K562 (cell line): ENCODE measurements at regions not wholly inside any gene's neighbourhood (a gene's known extent, or its start where the extent isn't known, plus 50 kb on each side); places are given as distances from the start of the nearest gene placed in this dataset.

Experiments used
- ATAC-seq: fragments of 200-7000 bp; cut with Tn5 transposase; 3 replicates; pipeline ENCODE4 v1.9.1; 2020; ENCODE audit warnings: moderate library complexity
- BruUV-seq: library from RNA; stranded (reverse); fragments of 400-500 nt; replicated peaks from 2 replicates; lab custom pipeline; 2021; lab: Mats Ljungman, UMichigan
- CTCF ChIA-PET: fragments of 300-600 bp; formaldehyde crosslinking; extraction: SDS; loops from one replicate; lab custom pipeline; 2021; ENCODE audit warnings: low intra/inter-chr PET ratio; lab: Yijun Ruan, JAX
- POLR2A ChIA-PET: fragments of 300-600, 350-650 bp; sonication (Branson Sonifier 250); formaldehyde crosslinking; extraction: SDS; loops from one replicate; lab custom pipeline; 2021; ENCODE audit warnings: antibody characterized with exemption, inconsistent platforms; lab: Yijun Ruan, JAX
- DNase-seq, 4 experiments: peaks; one replicate each; pipeline versions ENCODE4 v3.0.0 to v3.0.0-alpha.2; 2011 to 2018; ENCODE audit warnings: low spot score in 3 of 4, mixed read lengths in 3 of 4; ENCODE audit errors: extremely low read depth in 1 of 4
- FAIRE-seq: peaks from 2 replicates; lab custom pipeline; 2011; peaks lifted over from hg19 to GRCh38; lab: Jason Lieb, UNC
- H2AFZ ChIP-seq: 2 replicates; pipeline ENCODE4 v1.6.0; 2011; ENCODE audit warnings: low read depth, low read length, control low read depth, inconsistent platforms
- H3K27ac ChIP-seq: fragments of 200-600 bp; 3 replicates; pipeline ENCODE4 v1.8.0; 2011; ENCODE audit warnings: low read depth, mild to moderate bottlenecking, control low read depth, inconsistent platforms, low read length, moderate library complexity, mixed read lengths; ENCODE audit errors: extremely low read depth
- H3K27me3 ChIP-seq, 2 experiments: fragments of 300-600 bp in 1 of 2; 2 replicates in 1 of 2; 3 replicates in 1 of 2; pipeline versions ENCODE4 v1.6.0 to v1.8.0; 2011; ENCODE audit warnings: inconsistent platforms in 2 of 2, low read length in 2 of 2, mild to moderate bottlenecking in 1 of 2, mixed read lengths in 1 of 2, moderate library complexity in 1 of 2; ENCODE audit not compliant: control insufficient read depth in 2 of 2, insufficient read depth in 2 of 2
- H3K36me3 ChIP-seq: fragments of 300-600 bp; 3 replicates; pipeline ENCODE4 v1.8.0; 2011; ENCODE audit warnings: mild to moderate bottlenecking, low read length, inconsistent platforms; ENCODE audit not compliant: control insufficient read depth, insufficient read depth
- H3K4me1 ChIP-seq, 2 experiments: fragments of 200-600 bp in 1 of 2; replicated peaks in 1 of 2; 2 replicates in 1 of 2; 3 replicates in 1 of 2; pipeline versions ENCODE4 v1.5.1 to v1.8.0; 2011; ENCODE audit warnings: inconsistent platforms in 2 of 2, low read length in 2 of 2, mild to moderate bottlenecking in 1 of 2, mixed read lengths in 1 of 2, moderate library complexity in 1 of 2; ENCODE audit not compliant: control insufficient read depth in 2 of 2, insufficient read depth in 2 of 2
- H3K4me2 ChIP-seq: 2 replicates; pipeline ENCODE4 v1.6.1; 2011; ENCODE audit warnings: low read length, control low read depth, inconsistent platforms, mixed read lengths; ENCODE audit not compliant: insufficient read depth
- H3K4me3 ChIP-seq: fragments of 200-600 bp; sonication (generic), shearing (Covaris generic); 2 replicates; pipeline ENCODE4 v1.5.1; 2016; ENCODE audit warnings: control low read depth, inconsistent platforms
- H3K79me2 ChIP-seq: fragments of 200-600 bp; 3 replicates; pipeline ENCODE4 v1.8.0; 2011; ENCODE audit warnings: low read length, inconsistent platforms; ENCODE audit not compliant: control insufficient read depth, insufficient read depth
- H3K9ac ChIP-seq, 2 experiments: 2 replicates each; pipeline versions ENCODE4 v1.6.0 to v1.6.1; 2011; ENCODE audit warnings: low read depth in 2 of 2, low read length in 2 of 2, control low read depth in 1 of 2, inconsistent platforms in 1 of 2, mild to moderate bottlenecking in 1 of 2, mixed read lengths in 1 of 2; ENCODE audit not compliant: insufficient read depth in 1 of 2
- H3K9me1 ChIP-seq: one replicate; pipeline ENCODE4 v1.6.0; 2011; ENCODE audit warnings: inconsistent platforms, mild to moderate bottlenecking, low read length, moderate library complexity; ENCODE audit not compliant: control insufficient read depth, insufficient read depth
- H3K9me3 ChIP-seq: replicated peaks from 2 replicates; pipeline ENCODE4 v1.5.1; 2011; ENCODE audit warnings: low read depth, low read length, inconsistent platforms; ENCODE audit not compliant: control insufficient read depth, insufficient read depth
- H4K20me1 ChIP-seq: replicated peaks from 2 replicates; pipeline ENCODE4 v1.6.1; 2011; ENCODE audit warnings: low read length, inconsistent platforms, mixed read lengths; ENCODE audit not compliant: control insufficient read depth, insufficient read depth
- BACH1 ChIP-seq: fragments of 200-800 bp; sonication (Bioruptor generic); IDR thresholded peaks from 2 replicates; pipeline ENCODE4 v1.6.1; 2016; ENCODE audit warnings: missing genetic modification characterization, missing compliant biosample characterization
- BMI1 ChIP-seq: fragments of 150-350 bp; IDR thresholded peaks from 2 replicates; pipeline ENCODE4 v1.6.1; 2014; ENCODE audit warnings: low read length
- BRD4 ChIP-seq: fragments of 200-600 bp; sonication (generic); IDR thresholded peaks from 2 replicates; pipeline ENCODE4 v1.6.1; 2017; ENCODE audit warnings: inconsistent platforms
- FIP1L1 ChIP-seq: fragments of 200-400 bp; formaldehyde crosslinking; IDR thresholded peaks from 2 replicates; pipeline ENCODE4 v1.6.1; 2018; ENCODE audit warnings: mild to moderate bottlenecking, low read depth, low read length; ENCODE audit not compliant: poor library complexity, severe bottlenecking
- RNF2 ChIP-seq: sonication (generic); IDR thresholded peaks from 2 replicates; pipeline ENCODE4 v1.6.1; 2016
- SAFB ChIP-seq: fragments of 200-400 bp; formaldehyde crosslinking; IDR thresholded peaks from 2 replicates; pipeline ENCODE4 v1.6.1; 2017; ENCODE audit warnings: low read depth, low read length, borderline replicate concordance
- TBL1XR1 ChIP-seq, 2 experiments: IDR thresholded peaks; 2 replicates each; pipeline ENCODE4 v1.6.1; 2012; ENCODE audit warnings: improper control_type of control experiment in 2 of 2, low read length in 2 of 2, mild to moderate bottlenecking in 1 of 2
- WGBS: fragments of 100-300 bp; shearing (Covaris generic); methylation state at CpG from one replicate; pipeline ENCODE4 v1.1.6; 2016; ENCODE audit warnings: low coverage, mixed read lengths; ENCODE audit not compliant: insufficient coverage; ENCODE audit errors: missing lambda C conversion rate; 5-methylcytosine and 5-hydroxymethylcytosine counted together
- in situ Hi-C: fragments of 300-500 bp; cut with MboI; formaldehyde crosslinking; loops from 4 replicates; pipeline ENCODE4 v1.15.0; 2018; ENCODE audit warnings: inconsistent platforms, mixed read lengths
- intact Hi-C: fragments of 100-400 bp; cut with micrococcal nuclease; formaldehyde crosslinking; loops from 2 replicates; pipeline ENCODE4 v1.14.2; 2022
- TF ChIP-seq, protein P1 (sequence below): fragments of 450-650 bp; formaldehyde crosslinking; IDR thresholded peaks from 2 replicates; pipeline ENCODE4 v1.4.0; 2020; ENCODE audit warnings: mild to moderate bottlenecking, moderate library complexity
- TF ChIP-seq, protein P2 (sequence below): fragments of 450-650 bp; IDR thresholded peaks from 2 replicates; pipeline ENCODE4 v1.6.1; 2016
- TF ChIP-seq, protein P3 (sequence below): sonication (generic); formaldehyde crosslinking; IDR thresholded peaks from 2 replicates; pipeline ENCODE4 v1.8.0; 2023; ENCODE audit warnings: mild to moderate bottlenecking, missing genetic modification reagents
- TF ChIP-seq, protein P4 (sequence below): IDR thresholded peaks from 3 replicates; pipeline ENCODE4 v1.6.1; 2011; ENCODE audit warnings: borderline replicate concordance, mild to moderate bottlenecking, moderate library complexity; ENCODE audit not compliant: insufficient read length; ENCODE audit errors: extremely low read depth

DNA sequence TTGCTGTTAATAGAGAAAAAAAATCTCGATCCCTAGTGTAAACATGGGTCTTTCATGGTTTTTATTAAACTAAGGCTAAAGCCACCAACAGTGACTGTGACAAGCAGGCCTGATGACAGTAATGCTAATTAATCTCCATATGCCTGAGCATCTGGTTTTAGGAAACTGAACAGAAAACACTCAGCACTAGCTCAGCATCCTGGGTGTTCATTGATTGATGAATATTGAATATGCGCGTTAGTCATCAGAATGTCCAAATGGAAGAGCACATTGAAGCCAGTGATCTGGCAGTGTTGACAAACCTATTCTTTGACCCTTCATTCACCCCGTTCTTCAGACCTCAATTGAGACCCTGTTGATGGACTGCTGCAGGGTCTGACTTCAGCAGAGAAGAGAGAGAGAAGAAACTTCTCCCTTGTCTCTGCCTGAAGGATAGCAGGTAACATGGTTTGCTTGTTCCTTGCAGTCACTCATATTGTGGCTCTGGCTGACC is 283.8 kb downstream of the RDH14 start:
- H3K27ac ChIP-seq: no peak overlapping the region
- POLR2A ChIA-PET: no interaction called here
- FAIRE-seq: no peak
- TF ChIP-seq BACH1 (tag) (no peak), BMI1 (no peak), RNF2 (no peak), BRD4 (no peak), TBL1XR1 (IDR thresholded peaks at IDR 0.05; ENCODE audit: low read length in 2 of 2) (no peak), FIP1L1 (no peak), SAFB (no peak)
- TF ChIP-seq, protein P1, sequence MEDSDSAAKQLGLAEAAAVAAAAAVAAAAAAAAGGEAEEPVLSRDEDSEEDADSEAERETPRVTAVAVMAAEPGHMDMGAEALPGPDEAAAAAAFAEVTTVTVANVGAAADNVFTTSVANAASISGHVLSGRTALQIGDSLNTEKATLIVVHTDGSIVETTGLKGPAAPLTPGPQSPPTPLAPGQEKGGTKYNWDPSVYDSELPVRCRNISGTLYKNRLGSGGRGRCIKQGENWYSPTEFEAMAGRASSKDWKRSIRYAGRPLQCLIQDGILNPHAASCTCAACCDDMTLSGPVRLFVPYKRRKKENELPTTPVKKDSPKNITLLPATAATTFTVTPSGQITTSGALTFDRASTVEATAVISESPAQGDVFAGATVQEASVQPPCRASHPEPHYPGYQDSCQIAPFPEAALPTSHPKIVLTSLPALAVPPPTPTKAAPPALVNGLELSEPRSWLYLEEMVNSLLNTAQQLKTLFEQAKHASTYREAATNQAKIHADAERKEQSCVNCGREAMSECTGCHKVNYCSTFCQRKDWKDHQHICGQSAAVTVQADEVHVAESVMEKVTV (CRISPR knock-in tag): no peak
- TF ChIP-seq, protein P2, sequence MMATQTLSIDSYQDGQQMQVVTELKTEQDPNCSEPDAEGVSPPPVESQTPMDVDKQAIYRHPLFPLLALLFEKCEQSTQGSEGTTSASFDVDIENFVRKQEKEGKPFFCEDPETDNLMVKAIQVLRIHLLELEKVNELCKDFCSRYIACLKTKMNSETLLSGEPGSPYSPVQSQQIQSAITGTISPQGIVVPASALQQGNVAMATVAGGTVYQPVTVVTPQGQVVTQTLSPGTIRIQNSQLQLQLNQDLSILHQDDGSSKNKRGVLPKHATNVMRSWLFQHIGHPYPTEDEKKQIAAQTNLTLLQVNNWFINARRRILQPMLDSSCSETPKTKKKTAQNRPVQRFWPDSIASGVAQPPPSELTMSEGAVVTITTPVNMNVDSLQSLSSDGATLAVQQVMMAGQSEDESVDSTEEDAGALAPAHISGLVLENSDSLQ: no peak
- TF ChIP-seq, protein P3, sequence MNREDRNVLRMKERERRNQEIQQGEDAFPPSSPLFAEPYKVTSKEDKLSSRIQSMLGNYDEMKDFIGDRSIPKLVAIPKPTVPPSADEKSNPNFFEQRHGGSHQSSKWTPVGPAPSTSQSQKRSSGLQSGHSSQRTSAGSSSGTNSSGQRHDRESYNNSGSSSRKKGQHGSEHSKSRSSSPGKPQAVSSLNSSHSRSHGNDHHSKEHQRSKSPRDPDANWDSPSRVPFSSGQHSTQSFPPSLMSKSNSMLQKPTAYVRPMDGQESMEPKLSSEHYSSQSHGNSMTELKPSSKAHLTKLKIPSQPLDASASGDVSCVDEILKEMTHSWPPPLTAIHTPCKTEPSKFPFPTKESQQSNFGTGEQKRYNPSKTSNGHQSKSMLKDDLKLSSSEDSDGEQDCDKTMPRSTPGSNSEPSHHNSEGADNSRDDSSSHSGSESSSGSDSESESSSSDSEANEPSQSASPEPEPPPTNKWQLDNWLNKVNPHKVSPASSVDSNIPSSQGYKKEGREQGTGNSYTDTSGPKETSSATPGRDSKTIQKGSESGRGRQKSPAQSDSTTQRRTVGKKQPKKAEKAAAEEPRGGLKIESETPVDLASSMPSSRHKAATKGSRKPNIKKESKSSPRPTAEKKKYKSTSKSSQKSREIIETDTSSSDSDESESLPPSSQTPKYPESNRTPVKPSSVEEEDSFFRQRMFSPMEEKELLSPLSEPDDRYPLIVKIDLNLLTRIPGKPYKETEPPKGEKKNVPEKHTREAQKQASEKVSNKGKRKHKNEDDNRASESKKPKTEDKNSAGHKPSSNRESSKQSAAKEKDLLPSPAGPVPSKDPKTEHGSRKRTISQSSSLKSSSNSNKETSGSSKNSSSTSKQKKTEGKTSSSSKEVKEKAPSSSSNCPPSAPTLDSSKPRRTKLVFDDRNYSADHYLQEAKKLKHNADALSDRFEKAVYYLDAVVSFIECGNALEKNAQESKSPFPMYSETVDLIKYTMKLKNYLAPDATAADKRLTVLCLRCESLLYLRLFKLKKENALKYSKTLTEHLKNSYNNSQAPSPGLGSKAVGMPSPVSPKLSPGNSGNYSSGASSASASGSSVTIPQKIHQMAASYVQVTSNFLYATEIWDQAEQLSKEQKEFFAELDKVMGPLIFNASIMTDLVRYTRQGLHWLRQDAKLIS (CRISPR knock-in tag): no peak
- TF ChIP-seq, protein P4, sequence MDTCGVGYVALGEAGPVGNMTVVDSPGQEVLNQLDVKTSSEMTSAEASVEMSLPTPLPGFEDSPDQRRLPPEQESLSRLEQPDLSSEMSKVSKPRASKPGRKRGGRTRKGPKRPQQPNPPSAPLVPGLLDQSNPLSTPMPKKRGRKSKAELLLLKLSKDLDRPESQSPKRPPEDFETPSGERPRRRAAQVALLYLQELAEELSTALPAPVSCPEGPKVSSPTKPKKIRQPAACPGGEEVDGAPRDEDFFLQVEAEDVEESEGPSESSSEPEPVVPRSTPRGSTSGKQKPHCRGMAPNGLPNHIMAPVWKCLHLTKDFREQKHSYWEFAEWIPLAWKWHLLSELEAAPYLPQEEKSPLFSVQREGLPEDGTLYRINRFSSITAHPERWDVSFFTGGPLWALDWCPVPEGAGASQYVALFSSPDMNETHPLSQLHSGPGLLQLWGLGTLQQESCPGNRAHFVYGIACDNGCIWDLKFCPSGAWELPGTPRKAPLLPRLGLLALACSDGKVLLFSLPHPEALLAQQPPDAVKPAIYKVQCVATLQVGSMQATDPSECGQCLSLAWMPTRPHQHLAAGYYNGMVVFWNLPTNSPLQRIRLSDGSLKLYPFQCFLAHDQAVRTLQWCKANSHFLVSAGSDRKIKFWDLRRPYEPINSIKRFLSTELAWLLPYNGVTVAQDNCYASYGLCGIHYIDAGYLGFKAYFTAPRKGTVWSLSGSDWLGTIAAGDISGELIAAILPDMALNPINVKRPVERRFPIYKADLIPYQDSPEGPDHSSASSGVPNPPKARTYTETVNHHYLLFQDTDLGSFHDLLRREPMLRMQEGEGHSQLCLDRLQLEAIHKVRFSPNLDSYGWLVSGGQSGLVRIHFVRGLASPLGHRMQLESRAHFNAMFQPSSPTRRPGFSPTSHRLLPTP: no peak

More for the DNA sequence above, 283.8 kb downstream of the RDH14 start:
- in situ Hi-C loops: no loop called here
- H3K36me3 ChIP-seq: no peaks in the 10 kb centered on the region
- no peaks in the 10 kb centered on the region for H3K27me3 ChIP-seq
- no peaks in the 10 kb centered on the region for H3K9me1 ChIP-seq
- CTCF ChIA-PET: no interaction called here
- intact Hi-C loops: no loop called here
- H3K4me3 ChIP-seq: no peak overlapping the region
- H3K79me2 ChIP-seq: no peaks in the 10 kb centered on the region
- H3K9ac ChIP-seq: no peak overlapping the region
- no TSS peak for BruUV-seq
- no peaks in the 10 kb centered on the region for H3K4me1 ChIP-seq
- H3K4me2 ChIP-seq: no peak overlapping the region
- no peaks in the 10 kb centered on the region; the same call in none of the 2 replicates for H3K9me3 ChIP-seq
- whole genome bisulfite sequencing: 2% methylated on average over 4 of the region's 4 CpGs
- no peak for ATAC-seq
- H2AFZ ChIP-seq: no peak overlapping the region
- no peaks in the 10 kb centered on the region for H4K20me1 ChIP-seq
- no peak for DNase-seq
